K562 (cell line): ENCODE measurements at regions not wholly inside any gene's neighbourhood (a gene's known extent, or its start where the extent isn't known, plus 50 kb on each side); places are given as distances from the start of the nearest gene placed in this dataset.

ENCODE experiments used
- ATAC-seq: fragments of 200-7000 bp; cut with Tn5 transposase; 3 replicates; pipeline ENCODE4 v1.9.1; 2020; ENCODE audit warnings: moderate library complexity
- BruUV-seq: library from RNA; stranded (reverse); fragments of 400-500 nt; replicated peaks from 2 replicates; lab custom pipeline; 2021; lab: Mats Ljungman, UMichigan
- CTCF ChIA-PET: fragments of 300-600 bp; formaldehyde crosslinking; extraction: SDS; loops from one replicate; lab custom pipeline; 2021; ENCODE audit warnings: low intra/inter-chr PET ratio; lab: Yijun Ruan, JAX
- POLR2A ChIA-PET: fragments of 300-600, 350-650 bp; sonication (Branson Sonifier 250); formaldehyde crosslinking; extraction: SDS; loops from one replicate; lab custom pipeline; 2021; ENCODE audit warnings: antibody characterized with exemption, inconsistent platforms; lab: Yijun Ruan, JAX
- DNase-seq, 4 experiments: peaks; one replicate each; pipeline versions ENCODE4 v3.0.0 to v3.0.0-alpha.2; 2011 to 2018; ENCODE audit warnings: low spot score in 3 of 4, mixed read lengths in 3 of 4; ENCODE audit errors: extremely low read depth in 1 of 4
- FAIRE-seq: peaks from 2 replicates; lab custom pipeline; 2011; peaks lifted over from hg19 to GRCh38; lab: Jason Lieb, UNC
- H2AFZ ChIP-seq: 2 replicates; pipeline ENCODE4 v1.6.0; 2011; ENCODE audit warnings: low read depth, low read length, control low read depth, inconsistent platforms
- H3K27ac ChIP-seq: fragments of 200-600 bp; 3 replicates; pipeline ENCODE4 v1.8.0; 2011; ENCODE audit warnings: low read depth, mild to moderate bottlenecking, control low read depth, inconsistent platforms, low read length, moderate library complexity, mixed read lengths; ENCODE audit errors: extremely low read depth
- H3K27me3 ChIP-seq, 2 experiments: fragments of 300-600 bp in 1 of 2; 2 replicates in 1 of 2; 3 replicates in 1 of 2; pipeline versions ENCODE4 v1.6.0 to v1.8.0; 2011; ENCODE audit warnings: inconsistent platforms in 2 of 2, low read length in 2 of 2, mild to moderate bottlenecking in 1 of 2, mixed read lengths in 1 of 2, moderate library complexity in 1 of 2; ENCODE audit not compliant: control insufficient read depth in 2 of 2, insufficient read depth in 2 of 2
- H3K36me3 ChIP-seq: fragments of 300-600 bp; 3 replicates; pipeline ENCODE4 v1.8.0; 2011; ENCODE audit warnings: mild to moderate bottlenecking, low read length, inconsistent platforms; ENCODE audit not compliant: control insufficient read depth, insufficient read depth
- H3K4me1 ChIP-seq, 2 experiments: fragments of 200-600 bp in 1 of 2; replicated peaks in 1 of 2; 2 replicates in 1 of 2; 3 replicates in 1 of 2; pipeline versions ENCODE4 v1.5.1 to v1.8.0; 2011; ENCODE audit warnings: inconsistent platforms in 2 of 2, low read length in 2 of 2, mild to moderate bottlenecking in 1 of 2, mixed read lengths in 1 of 2, moderate library complexity in 1 of 2; ENCODE audit not compliant: control insufficient read depth in 2 of 2, insufficient read depth in 2 of 2
- H3K4me2 ChIP-seq: 2 replicates; pipeline ENCODE4 v1.6.1; 2011; ENCODE audit warnings: low read length, control low read depth, inconsistent platforms, mixed read lengths; ENCODE audit not compliant: insufficient read depth
- H3K4me3 ChIP-seq: fragments of 200-600 bp; sonication (generic), shearing (Covaris generic); 2 replicates; pipeline ENCODE4 v1.5.1; 2016; ENCODE audit warnings: control low read depth, inconsistent platforms
- H3K79me2 ChIP-seq: fragments of 200-600 bp; 3 replicates; pipeline ENCODE4 v1.8.0; 2011; ENCODE audit warnings: low read length, inconsistent platforms; ENCODE audit not compliant: control insufficient read depth, insufficient read depth
- H3K9ac ChIP-seq, 2 experiments: 2 replicates each; pipeline versions ENCODE4 v1.6.0 to v1.6.1; 2011; ENCODE audit warnings: low read depth in 2 of 2, low read length in 2 of 2, control low read depth in 1 of 2, inconsistent platforms in 1 of 2, mild to moderate bottlenecking in 1 of 2, mixed read lengths in 1 of 2; ENCODE audit not compliant: insufficient read depth in 1 of 2
- H3K9me1 ChIP-seq: one replicate; pipeline ENCODE4 v1.6.0; 2011; ENCODE audit warnings: inconsistent platforms, mild to moderate bottlenecking, low read length, moderate library complexity; ENCODE audit not compliant: control insufficient read depth, insufficient read depth
- H3K9me3 ChIP-seq: replicated peaks from 2 replicates; pipeline ENCODE4 v1.5.1; 2011; ENCODE audit warnings: low read depth, low read length, inconsistent platforms; ENCODE audit not compliant: control insufficient read depth, insufficient read depth
- H4K20me1 ChIP-seq: replicated peaks from 2 replicates; pipeline ENCODE4 v1.6.1; 2011; ENCODE audit warnings: low read length, inconsistent platforms, mixed read lengths; ENCODE audit not compliant: control insufficient read depth, insufficient read depth
- EGR1 ChIP-seq: fragments of 450-650 bp; conservative IDR thresholded peaks from 2 replicates; pipeline ENCODE4 v1.6.1; 2017; ENCODE audit warnings: mild to moderate bottlenecking
- ETV5 ChIP-seq: sonication (generic); formaldehyde crosslinking; IDR thresholded peaks from 2 replicates; pipeline ENCODE4 v1.4.0; 2020; ENCODE audit warnings: low read depth, mild to moderate bottlenecking, missing genetic modification reagents
- WGBS: fragments of 100-300 bp; shearing (Covaris generic); methylation state at CpG from one replicate; pipeline ENCODE4 v1.1.6; 2016; ENCODE audit warnings: low coverage, mixed read lengths; ENCODE audit not compliant: insufficient coverage; ENCODE audit errors: missing lambda C conversion rate; 5-methylcytosine and 5-hydroxymethylcytosine counted together
- in situ Hi-C: fragments of 300-500 bp; cut with MboI; formaldehyde crosslinking; loops from 4 replicates; pipeline ENCODE4 v1.15.0; 2018; ENCODE audit warnings: inconsistent platforms, mixed read lengths
- intact Hi-C: fragments of 100-400 bp; cut with micrococcal nuclease; formaldehyde crosslinking; loops from 2 replicates; pipeline ENCODE4 v1.14.2; 2022
- TF ChIP-seq, protein P1 (sequence below): fragments of 250-450 bp; sonication (Bioruptor Pico); IDR thresholded peaks from 2 replicates; pipeline ENCODE4 v1.5.0; 2021; ENCODE audit warnings: mild to moderate bottlenecking, borderline replicate concordance

DNA sequence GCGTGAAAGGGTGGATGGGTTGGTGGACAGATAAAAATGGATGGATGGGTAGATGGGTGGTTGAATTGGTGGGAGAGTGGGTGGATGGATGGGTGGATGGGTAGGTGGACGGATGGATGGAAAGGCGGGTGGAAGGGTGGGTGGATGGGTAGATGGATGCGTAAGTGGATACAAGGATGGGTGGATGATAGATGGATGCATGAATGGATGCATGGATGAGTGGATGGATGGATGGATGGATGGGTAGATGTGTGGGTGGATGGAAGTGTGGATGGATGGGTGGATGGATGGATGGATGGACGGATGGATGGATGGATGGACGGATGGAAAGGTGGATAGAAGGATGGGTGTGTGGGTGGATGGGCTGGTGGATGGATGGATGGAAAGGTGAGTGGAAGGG is 77.0 kb upstream of the GRK3 start:
- no peak for FAIRE-seq

More for the DNA sequence above, 77.0 kb upstream of the GRK3 start:
- no TSS peak for BruUV-seq
- ChIA-PET CTCF (no interaction called here), POLR2A (no interaction called here)
- 62% methylated on average over 4 of the region's 6 CpGs for WGBS
- no peak overlapping the region for H2AFZ ChIP-seq
- no peaks in the 10 kb centered on the region for H3K4me1 ChIP-seq
- no peaks in the 10 kb centered on the region for H3K9me3 ChIP-seq
- no peak overlapping the region for H3K9ac ChIP-seq
- in situ Hi-C loops (no loop called here), intact Hi-C loops (no loop called here)
- H3K79me2 ChIP-seq = no peaks in the 10 kb centered on the region
- H3K4me2 ChIP-seq = no peak overlapping the region
- H3K4me3 ChIP-seq = no peak overlapping the region
- ATAC-seq = no peak
- H4K20me1 ChIP-seq = no peaks in the 10 kb centered on the region
- H3K27me3 ChIP-seq = no peaks in the 10 kb centered on the region
- no peak overlapping the region for H3K27ac ChIP-seq
- DNase-seq = no peak
- no peaks in the 10 kb centered on the region for H3K36me3 ChIP-seq
- peaks cover 2% of the 10 kb centered on the region for H3K9me1 ChIP-seq
- TF ChIP-seq, protein P1, sequence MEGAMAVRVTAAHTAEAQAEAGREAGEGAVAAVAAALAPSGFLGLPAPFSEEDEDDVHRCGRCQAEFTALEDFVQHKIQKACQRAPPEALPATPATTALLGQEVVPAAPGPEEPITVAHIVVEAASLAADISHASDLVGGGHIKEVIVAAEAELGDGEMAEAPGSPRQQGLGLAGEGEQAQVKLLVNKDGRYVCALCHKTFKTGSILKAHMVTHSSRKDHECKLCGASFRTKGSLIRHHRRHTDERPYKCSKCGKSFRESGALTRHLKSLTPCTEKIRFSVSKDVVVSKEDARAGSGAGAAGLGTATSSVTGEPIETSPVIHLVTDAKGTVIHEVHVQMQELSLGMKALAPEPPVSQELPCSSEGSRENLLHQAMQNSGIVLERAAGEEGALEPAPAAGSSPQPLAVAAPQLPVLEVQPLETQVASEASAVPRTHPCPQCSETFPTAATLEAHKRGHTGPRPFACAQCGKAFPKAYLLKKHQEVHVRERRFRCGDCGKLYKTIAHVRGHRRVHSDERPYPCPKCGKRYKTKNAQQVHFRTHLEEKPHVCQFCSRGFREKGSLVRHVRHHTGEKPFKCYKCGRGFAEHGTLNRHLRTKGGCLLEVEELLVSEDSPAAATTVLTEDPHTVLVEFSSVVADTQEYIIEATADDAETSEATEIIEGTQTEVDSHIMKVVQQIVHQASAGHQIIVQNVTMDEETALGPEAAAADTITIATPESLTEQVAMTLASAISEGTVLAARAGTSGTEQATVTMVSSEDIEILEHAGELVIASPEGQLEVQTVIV (CRISPR knock-in tag) = no peak
- TF ChIP-seq ETV5 (CRISPR knock-in tag) = no peak
- TF ChIP-seq EGR1 = no peak
- TF ChIP-seq, all 486 proteins: peak for 0
